Nucleus accumbens (tissue), 56 donors: ENCODE measurements at regions not wholly inside any gene's neighbourhood (a gene's known extent, or its start where the extent isn't known, plus 50 kb on each side); places are given as distances from the start of the nearest gene placed in this dataset.

ENCODE experiments used
- DNase-seq, 56 donors: peaks; one replicate each; lab custom pipeline; 2025; lab: John Stamatoyannopoulos, UW

DNA sequence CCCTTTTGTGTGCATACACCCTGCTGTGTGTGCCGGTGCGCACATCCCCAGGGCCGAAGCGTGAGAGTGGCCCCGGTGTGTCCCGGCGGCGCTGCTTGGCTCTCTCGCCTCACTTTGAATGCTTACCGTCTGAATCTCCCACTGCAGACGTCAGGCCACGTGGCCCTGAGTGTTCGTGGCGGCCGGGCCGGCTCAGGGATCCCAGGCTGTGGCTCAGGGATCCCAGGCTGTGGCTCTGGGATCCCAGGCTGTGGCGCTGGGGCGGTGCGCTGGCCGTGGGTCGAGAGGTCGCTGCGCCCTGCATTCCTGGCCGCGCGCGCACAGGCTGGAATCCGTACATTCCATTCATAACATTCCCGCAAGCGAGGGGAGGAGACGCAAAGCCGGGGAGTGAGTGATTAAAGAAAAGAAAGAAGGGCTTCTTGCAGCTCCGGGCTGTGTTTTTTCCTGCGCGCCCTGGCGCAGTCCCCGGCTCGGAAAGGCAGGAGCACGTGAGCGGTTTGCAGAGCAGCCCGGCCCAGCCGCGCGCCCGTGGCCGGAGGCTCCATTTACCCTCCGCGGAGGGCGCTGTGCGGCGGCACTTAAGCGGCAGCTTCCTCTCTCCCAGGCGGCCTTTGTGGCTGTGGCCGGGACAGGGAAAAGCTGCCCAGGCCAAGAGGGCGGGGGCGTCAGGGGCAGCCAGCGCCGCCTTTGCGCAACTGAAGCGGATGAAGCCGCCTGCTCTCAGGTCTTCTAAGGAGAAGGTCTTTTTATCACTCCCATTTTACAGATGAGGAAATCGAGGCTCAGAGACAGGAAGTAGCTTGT, 87.0 kb upstream of the ALDH1L1 start:
- peak in 48 of 56 donors; percentile 33 to 84 (median 60) for DNase-seq

DNA sequence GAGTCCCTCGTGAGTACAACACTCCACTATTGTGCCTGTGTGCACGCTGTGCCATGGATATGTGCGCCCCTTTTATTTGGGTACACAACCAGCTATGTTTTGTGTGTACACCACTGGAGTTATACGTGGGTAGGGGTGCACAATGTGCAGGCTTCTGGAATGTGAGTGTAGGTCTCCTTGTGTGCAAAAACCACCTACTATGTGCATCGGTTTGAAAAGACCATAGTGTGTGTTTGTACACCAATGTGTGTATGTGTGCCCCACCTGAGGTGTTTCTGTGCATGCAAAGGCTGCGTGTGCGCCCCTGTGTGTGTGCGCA, 86.4 kb upstream of the ALDH1L1 start:
- no peak for DNase-seq

DNA sequence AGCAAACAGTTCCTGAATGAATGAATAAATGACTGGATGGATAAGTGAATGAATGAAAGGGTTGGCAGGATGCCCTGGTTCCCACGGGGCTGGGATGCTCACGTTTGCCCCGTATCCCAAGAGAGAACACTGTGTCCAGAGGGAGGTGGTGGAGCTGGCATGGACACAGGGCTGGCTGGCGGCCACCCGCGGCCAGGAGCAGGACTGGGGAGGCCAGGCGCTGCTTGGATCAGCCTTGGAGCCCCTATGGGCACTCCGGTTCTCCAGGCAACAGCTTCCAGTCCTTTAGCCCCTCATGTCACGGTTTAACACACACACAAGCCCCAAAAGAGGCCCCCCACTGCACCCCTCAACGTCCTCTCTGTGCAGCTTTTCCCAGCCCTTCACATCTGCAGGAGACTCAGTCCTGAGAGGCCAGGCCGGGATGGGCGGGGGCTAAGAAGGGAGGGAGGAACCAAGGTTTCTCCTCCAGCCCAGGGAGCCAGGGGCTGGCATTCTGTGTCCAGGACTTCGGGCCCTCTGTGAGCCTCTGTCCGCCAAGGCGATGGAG, 86.0 kb upstream of the ALDH1L1 start:
- DNase-seq: peak in 33 of 56 donors; percentile 18 to 69 (median 40)

DNA sequence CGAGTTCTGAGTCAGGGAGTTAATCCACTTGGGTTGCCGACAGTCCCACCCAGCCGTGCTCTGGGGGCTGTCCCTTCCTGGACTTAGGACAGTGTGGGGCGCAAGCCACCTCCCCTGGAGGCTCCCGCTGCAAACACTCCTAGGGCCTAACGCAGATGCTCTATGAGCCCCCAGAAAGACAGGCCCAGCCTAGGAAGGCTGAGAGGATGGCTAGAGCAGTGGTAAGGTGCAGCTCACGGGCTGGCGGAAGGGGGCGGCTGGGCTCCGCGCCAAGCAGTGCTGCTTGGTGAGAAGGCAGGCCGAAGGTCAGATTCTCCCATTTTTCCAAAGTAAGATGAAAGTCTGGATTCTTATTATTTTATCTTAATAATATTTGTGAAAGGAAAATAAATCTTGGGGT, 84.6 kb upstream of the ALDH1L1 start:
- no peak for DNase-seq

- no peak for DNase-seq
Observed at GRCh38 chr3:126264381-126264780, 84.0 kb upstream of the ALDH1L1 start.

DNA sequence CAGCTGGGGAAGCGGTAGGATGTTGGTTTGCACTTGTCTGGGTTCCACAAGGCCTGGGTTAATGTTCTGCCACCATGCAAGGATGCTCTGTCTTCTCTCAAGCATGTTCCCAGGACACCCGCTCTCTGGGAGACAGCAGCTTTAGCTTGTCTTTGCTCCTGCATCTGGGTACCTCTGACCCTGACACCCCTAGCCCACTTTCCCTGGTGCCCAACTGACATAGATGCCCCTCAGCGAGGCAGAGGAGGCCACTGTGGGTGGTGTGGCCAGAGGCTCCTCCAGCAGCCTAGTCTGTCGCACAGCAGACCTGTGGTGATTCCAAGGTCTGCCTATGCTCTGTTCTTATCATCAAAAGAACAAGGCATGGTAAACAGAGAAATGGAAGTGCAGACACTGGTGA, 83.6 kb upstream of the ALDH1L1 start:
- no peak for DNase-seq

- no peak for DNase-seq
Observed at GRCh38 chr3:126263539-126263938, 83.2 kb upstream of the ALDH1L1 start.

- no peak for DNase-seq
Observed at GRCh38 chr3:126262227-126262626, 81.8 kb upstream of the ALDH1L1 start.

- DNase-seq: peak in 5 of 56 donors; percentile 8 to 37 (median 14)
Observed at GRCh38 chr3:126261037-126261436, 80.7 kb upstream of the ALDH1L1 start.

- DNase-seq: peak in 44 of 56 donors; percentile 11 to 79 (median 41)
Observed at GRCh38 chr3:126259411-126260391, 79.3 kb upstream of the ALDH1L1 start.

- no peak for DNase-seq
Observed at GRCh38 chr3:126258670-126259069, 78.3 kb upstream of the ALDH1L1 start.

GRCh38 chr3:126257984-126258383, 77.6 kb upstream of the ALDH1L1 start:
- DNase-seq: no peak

DNA sequence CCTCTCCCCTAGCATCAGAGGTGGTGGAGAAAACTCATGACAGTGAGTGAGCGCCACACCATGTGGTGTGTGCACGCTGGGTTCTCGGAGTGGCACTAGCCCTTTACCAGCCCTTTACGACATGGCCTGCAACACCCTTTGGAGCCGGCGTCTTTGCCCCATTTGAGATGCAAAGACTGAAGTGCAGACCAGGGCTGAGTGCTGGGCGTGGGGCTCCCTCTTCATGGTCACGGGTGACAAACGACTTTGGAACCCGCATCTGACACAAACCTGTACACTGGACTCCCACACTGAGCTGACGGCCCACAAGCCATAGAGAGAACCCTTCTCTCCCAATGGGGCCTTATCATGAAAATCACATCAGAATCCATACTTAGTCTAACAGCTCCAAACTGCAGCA, 76.8 kb upstream of the ALDH1L1 start:
- no peak for DNase-seq

DNA sequence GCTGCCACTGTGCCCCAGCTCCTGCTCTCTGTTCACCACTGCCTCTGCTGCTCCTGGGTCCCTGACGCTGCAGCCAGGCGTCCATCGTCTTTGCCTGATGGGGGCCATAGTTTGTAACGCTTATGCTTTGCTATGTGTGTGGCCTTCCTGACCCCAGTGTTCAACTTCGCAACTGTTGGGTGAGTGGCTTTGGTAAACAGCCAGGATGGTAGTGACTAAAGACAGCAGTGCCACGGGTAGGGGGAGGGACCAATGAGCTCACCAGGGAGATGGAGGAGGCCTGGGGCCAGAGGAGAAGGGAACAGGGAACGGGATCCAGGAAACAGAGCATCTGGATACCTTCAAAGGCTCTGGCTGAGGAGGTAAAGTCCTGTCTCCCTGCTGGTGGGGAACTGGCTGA, 75.9 kb upstream of the ALDH1L1 start:
- DNase-seq: no peak

DNA sequence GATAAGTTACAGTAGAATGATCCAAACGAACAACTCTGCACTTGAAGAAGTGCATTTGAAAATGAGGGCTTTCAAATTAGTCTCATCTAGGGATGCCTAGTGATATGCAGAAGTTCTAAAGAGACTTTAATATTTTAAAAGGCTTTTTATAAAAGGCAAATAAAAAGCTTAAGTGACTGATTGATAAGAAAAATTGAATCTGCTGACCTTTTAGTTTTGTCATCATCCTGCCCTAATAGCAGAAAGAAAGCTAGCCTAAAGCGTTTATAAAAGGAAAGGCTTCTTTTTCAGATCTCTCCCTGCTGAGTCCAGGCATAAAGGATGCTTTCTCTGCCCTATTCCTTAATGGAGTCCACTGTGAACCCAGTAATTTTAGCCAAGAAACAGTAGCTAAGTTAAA, 72.7 kb upstream of the ALDH1L1 start:
- DNase-seq: no peak

DNA sequence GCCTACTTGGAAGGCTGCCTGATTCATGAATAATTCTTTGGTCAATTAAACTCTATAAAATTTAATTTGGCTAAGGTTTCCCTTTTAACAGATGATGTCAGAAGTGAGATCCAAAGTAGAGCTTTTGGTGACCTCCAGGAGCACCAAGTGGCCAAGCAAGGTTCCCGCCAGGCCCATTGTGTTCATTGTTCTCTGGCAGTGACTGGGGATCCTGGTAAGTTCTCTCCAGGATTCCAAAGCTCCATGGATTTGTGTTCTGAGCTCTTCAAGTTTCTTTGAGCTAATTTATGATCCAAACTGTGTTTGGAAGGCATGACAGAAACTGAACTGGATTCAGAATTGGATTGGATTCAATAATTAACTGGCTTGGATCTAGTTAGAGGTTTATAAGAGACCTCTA, 72.0 kb upstream of the ALDH1L1 start:
- no peak for DNase-seq

DNA sequence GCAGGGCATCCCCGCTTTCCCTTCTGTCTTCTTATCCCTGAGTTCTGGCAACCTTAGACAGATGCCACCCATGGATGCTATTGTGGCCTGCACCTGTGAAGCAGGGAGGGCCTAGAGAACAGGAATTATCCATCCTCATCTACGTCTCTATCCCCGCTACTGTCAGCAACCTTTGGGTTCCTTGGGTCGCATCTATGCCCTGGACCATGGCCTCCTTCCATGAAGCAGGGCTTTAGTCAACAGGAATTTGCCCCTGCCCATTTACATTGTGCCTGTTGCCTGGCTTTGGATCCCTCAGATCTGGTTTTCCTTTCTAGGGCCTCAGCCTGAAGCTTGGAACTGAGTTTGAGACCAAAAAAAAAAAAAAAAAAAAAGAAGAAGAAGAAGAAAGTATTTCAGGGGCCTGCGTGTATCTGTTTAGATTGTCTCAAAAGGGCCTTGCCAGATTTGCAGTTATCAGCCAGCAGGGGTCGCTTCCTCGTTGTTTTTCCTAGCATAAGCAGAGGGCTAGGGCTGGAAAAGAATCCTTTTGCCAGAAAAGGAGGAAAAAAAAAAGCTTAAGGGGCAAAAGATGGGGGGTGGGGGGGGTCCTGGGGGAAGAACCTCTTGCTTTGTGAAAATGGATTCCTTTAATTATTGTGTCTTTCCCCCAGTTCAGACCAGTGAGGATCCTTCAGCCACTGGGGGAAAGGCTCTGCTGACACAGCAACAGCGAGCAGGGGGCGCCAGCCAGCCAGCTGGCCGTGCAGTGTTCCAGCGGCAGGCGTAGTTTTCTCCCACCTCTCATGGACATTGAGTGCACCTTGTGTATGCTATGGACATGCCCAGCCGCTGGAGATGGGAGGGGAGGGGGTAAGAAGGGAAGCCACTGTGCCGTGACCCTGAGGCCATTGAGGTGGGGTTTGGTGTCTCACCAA, 65.7 kb upstream of the ALDH1L1 start:
- DNase-seq: peak in 37 of 56 donors; percentile 17 to 84 (median 43)
